GM19438 (cell line): ENCODE measurements at regions not wholly inside any gene's neighbourhood (a gene's known extent, or its start where the extent isn't known, plus 50 kb on each side); places are given as distances from the start of the nearest gene placed in this dataset.
"Not testable (repeated sequence)": the region's sequence is repeated elsewhere in the genome, so short reads cannot be mapped to it uniquely, and the experiment has no call there.

ENCODE experiments used
- ATAC-seq: cut with Tn5 transposase; IDR thresholded peaks from one replicate; pipeline ENCODE4 v1.9.1; 2021; ENCODE audit warnings: low read depth; ENCODE audit not compliant: unreplicated experiment

DNA sequence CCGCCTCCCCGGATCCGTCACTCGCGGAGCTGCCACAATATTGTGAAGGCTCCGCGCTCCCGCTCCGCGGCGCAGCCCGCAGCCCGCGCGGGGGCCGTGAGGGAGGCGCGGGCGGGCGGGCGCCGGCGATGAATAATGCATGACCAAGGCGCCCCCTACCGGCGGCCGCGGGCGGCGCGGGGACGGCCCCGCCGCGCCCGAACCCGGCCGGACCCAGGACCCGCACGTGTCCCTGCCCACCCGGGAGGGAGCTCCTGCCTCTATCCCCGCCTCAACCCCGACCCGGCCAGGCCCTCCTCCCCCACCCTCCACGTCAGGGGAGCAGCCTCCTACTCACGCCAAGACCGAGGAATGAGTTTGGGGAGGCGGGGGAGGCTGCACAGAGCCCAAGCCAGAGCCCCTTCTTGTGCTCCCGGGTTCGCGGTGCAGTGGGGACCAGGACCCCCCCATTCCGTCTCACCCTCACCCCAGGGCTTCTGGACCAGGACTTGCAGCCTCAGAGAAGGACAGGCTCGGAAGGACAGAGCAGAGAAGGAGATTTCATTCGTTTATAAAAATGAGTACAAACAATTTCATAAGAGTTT, 70.8 kb upstream of the CASZ1 start:
- no peak for ATAC-seq

DNA sequence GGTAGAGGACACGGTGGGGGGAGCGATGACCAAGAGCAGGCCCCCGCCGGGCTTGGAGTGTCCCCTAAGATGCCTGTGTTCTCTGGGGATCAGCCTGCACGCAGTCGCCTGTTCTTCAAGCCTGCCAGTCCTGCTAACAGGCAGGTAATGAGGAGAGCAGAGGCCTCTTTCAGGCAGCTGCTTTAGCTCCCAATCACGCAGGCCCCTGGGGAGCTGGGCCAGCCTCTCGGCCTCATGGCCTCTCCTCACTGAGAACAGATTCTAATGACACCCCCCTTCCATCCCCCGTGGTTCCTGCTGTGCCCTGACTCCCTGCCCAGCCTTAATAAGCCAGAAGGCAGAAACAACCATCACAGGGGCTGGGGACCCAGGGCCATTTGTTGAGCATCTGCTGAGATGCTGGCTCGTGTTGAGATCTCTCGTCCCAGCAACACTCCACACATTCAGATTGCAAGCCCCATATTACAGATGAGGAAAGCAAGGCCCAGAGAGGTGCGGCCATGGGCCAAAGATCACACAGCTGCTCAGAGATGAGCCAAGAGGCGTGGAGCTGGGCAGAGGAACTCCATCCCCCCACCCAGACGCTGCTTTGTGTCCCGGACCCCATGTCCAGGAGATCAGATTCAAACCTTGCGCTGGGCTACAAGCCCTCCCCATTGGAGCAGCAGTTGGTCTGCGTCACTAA, 71.6 kb upstream of the CASZ1 start:
- no peak for ATAC-seq

DNA sequence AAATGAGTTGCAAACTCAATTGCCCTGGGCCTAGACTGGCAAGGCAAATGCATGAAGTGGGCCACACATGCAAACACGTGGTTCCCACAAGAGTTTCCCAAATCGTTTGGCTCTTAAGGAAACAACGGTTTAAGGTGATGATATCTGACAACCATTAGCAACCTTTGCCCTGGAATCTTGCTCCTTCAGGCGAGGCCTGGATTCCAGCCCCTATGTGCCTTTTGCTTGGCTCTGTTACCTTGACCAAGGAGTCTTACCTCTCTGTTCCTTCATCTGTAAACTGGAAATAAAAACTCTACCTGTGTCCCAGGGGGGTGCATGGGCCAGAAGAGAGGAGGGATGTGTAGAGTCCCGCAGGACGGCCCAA, 72.1 kb upstream of the CASZ1 start:
- no peak for ATAC-seq

DNA sequence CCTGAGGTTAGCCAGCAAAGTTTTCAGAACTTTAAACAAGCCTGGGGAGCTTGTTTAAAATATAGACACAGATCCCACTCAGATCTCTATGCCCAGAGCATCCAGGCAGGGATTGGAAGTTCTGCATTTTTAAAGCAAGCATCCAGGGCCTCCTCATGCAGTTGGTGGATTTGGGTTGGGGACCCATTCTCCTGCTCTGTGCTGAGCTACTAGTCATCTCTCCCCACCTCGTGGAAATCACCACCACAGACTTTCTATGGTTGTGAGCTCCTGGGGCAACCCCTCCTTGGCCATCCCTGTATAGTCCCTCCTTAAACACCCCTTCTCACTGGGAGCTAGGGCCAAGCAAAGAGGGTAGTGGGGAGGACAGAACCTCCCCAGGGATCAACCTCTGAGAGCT, 73.5 kb upstream of the CASZ1 start:
- ATAC-seq: no peak

DNA sequence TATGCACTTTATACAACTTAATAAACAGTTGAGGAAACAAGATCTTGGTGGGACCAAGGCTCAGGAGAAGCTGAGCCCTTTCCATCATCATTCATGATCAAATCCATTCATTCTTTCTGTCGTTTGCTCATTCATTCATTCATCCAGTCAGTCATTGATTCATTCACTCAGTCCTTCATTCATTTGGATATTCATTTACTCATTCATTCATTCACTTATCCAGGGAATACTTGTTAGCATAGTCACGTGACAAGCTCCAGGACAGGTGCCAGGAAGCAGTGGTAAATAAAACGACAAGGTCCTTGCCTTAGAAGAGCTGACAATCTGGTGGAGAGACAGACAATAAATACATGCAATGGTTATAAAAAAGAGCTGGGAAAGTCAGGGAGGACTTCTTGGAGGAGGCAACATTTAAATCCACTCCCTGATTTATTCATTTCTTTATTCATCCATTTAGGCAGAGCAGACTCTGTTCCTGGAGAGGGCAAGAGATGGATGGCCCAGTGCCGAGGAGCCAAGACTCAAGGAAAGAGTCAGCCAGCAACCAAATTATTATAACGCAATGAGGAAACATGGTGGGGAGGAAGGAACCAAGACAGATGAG, 74.1 kb upstream of the CASZ1 start:
- no peak for ATAC-seq

DNA sequence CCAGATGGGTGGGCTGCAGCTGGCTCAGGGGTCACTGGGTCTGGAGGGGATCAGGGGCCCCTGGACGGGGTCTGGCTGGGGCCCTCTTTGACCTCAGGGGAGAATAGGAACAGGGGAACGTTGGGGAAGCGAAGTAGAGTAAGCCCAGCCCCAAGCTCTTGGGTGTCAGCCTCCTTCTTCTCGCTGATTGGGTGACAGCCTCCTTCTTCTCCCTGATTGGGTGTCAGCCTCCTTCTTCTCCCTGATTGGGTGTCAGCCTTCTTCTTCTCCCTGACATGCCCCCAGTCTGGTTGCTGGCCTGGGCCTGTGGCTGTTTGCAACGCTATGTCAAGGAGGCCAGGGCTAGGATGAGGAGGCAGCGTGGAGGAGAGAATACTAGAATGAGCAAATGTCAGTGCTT, 76.7 kb upstream of the CASZ1 start:
- ATAC-seq: no peak

DNA sequence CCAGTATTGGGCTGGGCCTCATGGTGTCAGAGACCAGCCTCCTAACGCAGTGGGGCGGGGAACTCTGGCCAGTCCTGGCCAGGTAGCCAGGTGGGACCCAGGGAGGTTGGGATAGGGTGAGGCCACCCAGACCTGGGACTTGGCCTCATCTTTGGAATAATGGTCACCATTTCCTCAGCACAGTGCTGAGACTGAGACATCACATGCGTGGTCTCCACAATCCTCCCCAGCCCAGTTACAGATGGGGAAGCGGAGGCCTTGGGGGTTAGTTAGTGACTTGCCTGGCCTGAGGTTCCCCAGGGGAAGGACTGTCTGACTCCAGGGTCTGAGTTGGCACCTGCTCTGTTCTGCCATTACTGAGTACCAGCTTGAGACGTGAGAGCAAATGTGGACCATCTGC, 77.9 kb upstream of the CASZ1 start:
- ATAC-seq: no peak

DNA sequence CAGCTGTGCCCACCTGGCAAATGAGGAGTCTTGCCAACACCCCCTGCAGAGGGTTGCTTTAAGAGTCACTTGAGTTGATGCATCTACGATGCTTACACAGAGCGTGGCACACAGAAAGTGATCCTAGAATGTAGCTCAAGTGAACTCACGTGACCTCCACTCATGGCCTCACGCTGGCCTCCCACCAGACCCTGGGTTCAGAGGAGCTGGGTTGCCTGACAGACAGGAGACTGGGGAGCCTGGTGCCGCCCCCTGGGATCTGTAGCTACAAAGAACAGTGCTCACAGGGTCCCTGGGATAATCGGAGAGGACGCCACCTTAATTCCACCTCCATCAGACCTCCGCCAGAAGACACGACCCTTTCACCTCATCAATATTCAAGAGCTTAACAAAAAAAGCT, 81.4 kb upstream of the CASZ1 start:
- no peak for ATAC-seq

DNA sequence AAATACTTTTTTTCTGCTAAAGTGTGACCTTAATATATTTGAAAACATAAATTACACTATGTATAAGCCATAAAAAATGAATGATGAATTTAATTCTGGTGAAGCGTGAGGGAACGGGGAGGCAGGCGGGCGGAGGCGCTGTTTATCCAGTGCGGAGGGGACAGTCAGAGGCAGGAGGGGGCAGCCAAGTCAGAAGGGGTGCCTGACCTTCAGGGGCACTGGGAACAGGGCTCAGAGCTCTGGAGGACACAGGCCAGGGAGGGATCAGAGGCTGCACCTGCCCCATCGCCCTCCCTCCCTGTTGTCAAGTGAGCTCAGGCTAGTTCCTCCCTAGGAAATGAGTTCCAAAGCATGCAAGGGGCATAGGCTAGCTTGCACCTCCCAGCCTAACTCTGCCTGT, 82.0 kb upstream of the CASZ1 start:
- ATAC-seq: no peak

DNA sequence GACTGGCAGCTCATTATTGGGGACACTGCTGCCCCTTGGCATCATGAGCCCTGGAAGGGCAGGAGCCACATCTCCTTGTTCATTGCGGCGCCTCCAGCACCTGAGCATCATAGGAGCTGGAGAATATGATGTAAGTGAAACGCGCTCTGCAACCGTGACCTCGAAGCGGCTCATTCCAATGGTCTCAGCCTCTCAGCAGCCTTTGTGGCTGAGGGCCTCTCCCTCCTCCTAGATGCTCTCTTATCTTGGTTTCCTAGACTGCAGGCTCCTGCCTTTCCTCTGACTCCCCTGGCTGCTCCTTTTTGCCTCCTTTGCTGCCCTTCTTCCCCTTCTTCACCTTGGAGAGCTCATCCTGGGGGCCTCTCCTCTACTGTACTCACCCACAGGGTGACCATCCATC, 83.6 kb upstream of the CASZ1 start:
- ATAC-seq: no peak

DNA sequence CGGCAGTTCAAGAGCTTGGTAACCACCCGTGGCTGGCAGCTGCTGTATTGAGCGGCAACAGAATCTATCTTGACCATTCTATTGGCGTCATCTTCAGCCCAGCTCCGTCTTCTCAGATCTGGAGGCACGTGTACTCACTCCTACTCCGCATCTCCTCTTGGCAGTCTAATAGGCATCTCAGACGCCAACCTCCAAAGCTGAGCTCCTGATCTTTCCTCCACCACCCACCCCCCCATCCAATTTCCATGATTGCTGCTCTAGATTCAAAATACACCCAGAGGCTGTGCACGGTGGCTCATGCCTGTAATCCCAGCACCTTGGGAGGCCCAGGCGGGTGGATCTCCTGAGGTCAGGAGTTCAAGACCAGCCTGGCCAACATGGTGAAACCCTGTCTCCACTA, 84.6 kb upstream of the CASZ1 start:
- no peak for ATAC-seq

DNA sequence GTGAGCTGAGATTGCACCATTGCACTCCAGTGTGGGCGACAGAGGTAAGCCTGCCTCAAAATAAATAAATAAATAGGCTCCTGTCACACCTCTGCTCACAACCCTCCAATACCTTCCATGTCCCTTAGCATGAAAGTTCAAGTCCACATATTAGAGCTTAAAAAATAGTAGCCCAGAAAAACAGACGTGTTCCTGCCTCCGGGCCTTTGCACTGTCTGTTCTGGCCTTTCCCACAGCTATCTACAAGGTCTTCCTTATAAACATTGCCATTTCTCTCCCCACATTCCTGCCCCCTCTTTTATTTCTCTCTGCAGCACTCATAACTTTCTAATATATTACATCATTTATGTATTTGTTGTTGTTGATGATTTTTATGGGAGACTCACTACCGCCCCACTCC, 85.6 kb upstream of the CASZ1 start:
- ATAC-seq: no peak

DNA sequence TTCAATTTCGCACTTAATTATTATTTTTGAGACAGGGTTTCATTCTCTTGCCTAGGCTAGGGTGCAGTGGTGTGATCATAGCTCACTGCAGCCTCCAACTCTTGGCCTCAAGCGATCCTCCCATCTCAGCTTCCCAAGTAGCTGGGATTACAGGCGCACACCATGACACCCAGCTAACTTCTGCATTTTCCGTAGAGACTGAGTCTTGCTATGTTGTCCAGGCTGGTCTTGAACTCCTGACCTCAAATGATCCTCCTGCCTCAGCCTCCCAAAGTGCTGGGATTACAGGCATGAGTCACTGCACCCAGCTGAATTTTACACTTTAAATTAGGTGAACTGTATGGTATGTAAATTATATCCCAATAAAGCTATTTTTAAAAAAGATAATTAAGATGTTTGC, 90.6 kb upstream of the CASZ1 start:
- not testable (repeated sequence) for ATAC-seq

DNA sequence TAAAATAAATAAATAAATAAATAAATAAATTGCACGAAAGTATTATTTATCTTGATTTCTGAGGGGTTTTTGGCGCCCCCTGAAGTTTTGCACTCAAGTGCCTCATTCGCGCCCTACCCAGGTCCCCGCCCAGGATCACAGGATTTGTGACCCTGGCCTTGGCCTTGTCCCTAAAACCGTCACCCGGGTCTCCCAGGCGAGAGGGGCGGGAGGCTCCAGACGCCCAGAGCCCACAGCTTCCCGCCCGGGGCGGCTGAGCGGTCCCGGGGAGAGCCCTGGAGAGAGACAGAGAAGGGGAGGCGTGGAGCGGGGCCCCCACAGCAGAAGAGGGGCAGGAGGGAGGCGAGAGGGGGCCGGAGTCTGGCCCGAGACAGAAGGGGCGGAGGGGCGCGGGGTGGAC, 91.8 kb upstream of the CASZ1 start:
- no peak for ATAC-seq

DNA sequence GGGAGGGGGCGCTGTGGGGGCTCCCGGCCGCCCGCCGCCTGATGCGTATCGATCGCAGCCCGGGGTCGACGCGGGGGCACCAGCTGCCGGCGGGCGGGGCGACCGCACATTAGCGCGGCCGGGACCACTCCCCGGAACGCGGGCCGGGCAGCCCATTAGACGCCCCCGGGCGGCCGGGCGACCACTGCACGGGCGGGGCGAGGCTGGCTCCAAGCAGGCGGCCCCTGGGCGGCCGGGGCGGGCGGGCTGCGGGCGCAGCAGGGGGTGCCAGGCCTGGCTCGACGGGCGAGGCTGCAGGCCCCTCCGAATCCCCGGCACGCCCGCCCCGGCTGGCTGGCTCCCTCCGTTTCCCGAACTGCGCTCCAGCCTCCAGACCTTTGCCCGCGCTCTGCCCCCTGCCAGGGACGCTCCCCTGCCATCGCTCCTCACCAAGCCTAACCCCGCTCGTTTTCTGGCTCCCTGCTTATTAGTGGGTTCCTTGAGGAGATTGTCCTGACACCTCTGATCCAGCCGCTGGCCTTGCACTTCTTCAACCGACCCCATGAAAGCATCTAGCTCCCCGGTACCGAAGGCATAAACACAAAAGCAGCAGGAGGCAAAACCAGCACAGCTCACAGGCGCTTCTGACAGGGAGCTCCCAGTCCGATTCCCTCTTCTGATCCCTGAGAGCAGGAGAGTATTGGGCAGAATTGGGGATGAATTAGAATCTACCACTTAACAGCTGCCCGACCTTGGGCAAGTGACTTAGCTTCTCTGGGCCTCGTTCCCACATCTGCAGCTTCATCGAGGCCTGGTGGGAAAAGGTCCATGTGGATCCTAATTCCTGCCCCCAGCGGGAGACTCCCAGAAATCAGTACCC, 92.6 kb upstream of the CASZ1 start:
- no peak for ATAC-seq

DNA sequence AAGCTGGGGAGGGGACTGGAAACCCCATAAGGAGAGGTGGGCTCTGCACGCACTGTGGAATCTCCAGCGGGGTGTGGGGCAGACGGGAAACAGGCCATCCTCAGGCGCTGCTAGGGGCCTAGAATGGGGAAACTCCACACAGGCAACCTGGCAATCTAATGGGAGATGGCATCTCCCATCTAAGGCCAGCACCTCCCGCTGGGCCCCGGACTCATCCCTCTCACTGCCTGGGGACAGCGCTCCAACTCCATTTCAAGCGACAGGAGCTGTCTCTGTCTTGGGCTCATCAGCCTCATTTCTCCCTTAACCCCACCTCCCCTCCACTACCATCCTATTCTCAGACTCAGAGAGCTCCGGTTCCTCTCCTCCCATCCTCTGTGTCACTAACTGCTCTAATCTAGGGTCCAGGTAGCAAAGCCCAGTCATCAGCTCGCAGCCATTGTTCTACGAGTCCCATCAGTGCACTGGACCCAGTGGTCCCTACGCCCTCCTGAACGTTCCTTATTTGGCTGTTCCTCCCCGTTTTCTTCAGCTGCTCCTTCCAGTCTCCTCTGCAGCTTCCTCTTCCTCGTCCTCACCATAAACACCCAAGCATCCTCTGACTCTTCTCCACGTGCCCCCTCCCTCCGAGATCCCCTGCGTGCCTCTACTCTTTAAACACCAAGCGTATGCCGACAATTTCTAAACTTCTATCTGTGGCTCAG, 93.4 kb upstream of the CASZ1 start:
- ATAC-seq: no peak

DNA sequence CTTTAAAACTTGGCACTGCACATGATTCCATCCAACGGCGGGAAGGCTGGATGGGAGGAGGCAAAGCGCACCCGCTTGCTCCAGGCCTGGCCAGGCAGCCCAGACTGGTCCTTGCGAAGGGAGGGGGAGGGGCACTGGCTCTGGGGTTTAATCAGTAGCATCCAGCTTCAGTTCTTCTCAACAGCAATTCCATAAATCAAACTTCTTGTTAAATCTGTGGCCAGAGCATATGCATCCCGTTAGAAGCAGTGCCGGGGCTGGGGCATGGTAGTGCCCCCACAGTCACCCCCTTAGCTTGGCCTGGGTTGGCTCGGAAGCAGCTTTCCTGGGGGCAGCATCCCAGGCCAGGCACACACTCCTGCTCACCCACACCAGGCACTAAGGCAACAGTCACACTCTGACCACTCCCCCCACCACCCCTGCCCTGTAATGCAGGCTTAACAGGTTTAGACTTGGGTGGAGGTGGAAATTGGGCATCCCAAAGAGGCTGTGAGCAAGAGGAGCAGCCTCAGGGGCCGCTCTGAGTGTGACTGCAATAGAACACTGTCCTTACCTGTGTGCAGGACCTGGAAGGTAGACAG, 94.1 kb upstream of the CASZ1 start:
- no peak for ATAC-seq

DNA sequence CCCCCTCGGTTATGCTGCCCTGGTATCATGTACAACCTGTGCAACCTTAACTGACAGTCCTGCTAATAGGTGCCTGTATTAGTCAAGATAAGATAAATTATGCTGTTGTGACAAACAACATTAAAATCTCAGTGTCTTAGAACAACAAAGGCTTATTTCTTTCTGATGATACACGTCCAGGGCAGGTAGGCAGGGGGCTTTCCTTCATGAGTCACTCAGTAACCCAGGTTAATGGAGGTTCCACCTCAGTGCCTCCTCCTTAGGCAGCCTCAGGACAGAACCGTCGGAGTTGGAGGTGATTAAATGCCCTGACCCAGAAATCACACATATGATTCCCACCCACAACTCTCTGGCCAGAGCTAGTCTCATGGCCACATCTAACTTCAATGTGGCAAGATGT, 94.6 kb upstream of the CASZ1 start:
- no peak for ATAC-seq

DNA sequence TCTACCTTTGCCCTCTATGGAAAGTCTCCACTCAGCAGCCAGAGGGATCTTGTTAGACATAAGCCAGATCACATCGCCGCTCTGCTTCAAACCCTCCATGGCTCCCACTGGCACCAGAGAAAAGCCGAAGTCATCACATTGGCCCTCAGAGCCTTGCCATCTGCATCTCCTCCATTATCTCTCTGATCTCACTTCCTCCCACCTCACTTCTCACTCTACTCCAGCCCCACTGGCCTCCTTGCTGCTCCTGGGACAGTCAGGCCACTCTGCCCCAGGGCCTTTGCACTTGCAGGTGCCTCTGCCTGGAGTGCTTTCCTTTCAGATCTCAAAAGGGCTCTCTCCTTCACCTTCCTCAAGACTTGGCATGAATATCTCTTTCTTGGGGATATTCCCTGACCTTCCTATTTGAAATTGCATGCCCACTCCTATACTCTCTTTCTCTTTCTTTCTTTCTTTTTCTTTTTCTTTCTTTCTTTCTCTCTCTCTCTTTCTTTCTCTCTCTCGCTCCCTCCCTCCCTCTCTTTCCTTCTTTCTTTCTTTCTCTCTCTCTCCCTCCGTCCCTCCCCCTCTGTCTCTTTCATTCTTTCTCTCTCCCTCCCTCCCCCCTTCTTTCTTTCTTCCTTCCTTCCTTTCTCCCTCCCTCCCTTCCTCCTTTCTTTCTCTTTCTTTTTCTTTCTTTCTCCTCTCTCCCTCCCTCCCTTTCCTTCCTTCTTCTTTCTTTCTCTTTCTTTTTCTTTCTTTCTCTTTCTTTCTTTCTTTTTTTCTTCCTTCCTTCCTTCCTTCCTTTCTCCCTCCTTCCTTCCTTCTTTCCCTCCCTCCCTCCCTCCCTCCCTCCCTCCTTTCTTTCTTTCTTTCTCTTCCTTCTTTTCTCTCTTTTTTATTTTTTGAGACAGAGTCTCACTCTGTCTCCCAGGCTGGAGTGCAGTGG, 96.0 kb upstream of the CASZ1 start:
- no peak for ATAC-seq

DNA sequence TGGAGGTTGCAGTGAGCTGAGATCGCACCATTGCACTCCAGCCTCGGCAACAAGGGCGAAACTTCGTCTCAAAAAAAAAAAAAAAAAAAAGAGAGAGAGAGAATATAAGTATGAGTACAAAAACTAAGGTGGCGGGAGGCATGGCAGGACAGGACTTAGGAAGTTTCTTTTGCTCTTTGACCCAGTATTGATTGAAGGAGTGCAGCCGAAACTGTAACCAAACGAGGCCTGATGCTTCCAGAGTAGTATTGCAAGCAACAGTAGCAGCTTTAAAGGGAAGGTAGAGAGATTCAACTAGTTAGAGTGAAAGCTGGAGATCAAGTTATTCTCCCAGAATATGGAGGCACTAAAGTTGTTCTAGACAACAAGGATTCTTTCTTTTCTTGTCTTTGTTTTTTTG, 99.2 kb upstream of the CASZ1 start:
- no peak for ATAC-seq
